ENCODE measurements at regions not wholly inside any gene's neighbourhood (a gene's known extent, or its start where the extent isn't known, plus 50 kb on each side); places are given as distances from the start of the nearest gene placed in this dataset.

- no peaks in the 10 kb centered on the region for H3K9me3 ChIP-seq (ENCODE audit: control insufficient read depth, low read length, poor library complexity, severe bottlenecking)
- Mint-ChIP-seq H3K4me1 (no peaks in the 10 kb centered on the region), H3K4me3 (no peak overlapping the region), H3K27ac (no peak overlapping the region), H3K27me3 (no peaks in the 10 kb centered on the region), H3K36me3 (ENCODE audit: low read depth) (no peaks in the 10 kb centered on the region)
- DNase-seq, result no peak
- no peak for ATAC-seq
These were observed 574.7 kb upstream of the ADGRL2 start for GRCh38 chr1:81225789-81226602.

GRCh38 chr1:81224222-81224621 is 576.5 kb upstream of the ADGRL2 start:
- Mint-ChIP-seq H3K4me3 (no peak overlapping the region), H3K36me3 (ENCODE audit: low read depth) (no peaks in the 10 kb centered on the region), H3K4me1 (no peaks in the 10 kb centered on the region), H3K27me3 (no peaks in the 10 kb centered on the region), H3K27ac (no peak overlapping the region)
- DNase-seq, result no peak
- H3K9me3 ChIP-seq (ENCODE audit: control insufficient read depth, low read length, poor library complexity, severe bottlenecking), result no peaks in the 10 kb centered on the region
- no peak for ATAC-seq

GRCh38 chr1:81221564-81221963 is 579.2 kb upstream of the ADGRL2 start:
- no peaks in the 10 kb centered on the region for H3K9me3 ChIP-seq (ENCODE audit: control insufficient read depth, low read length, poor library complexity, severe bottlenecking)
- Mint-ChIP-seq H3K27ac (no peak overlapping the region), H3K36me3 (ENCODE audit: low read depth) (no peaks in the 10 kb centered on the region), H3K27me3 (no peaks in the 10 kb centered on the region), H3K4me1 (no peaks in the 10 kb centered on the region), H3K4me3 (no peak overlapping the region)
- no peak for DNase-seq
- ATAC-seq, result no peak

- Mint-ChIP-seq H3K36me3 (ENCODE audit: low read depth) (no peaks in the 10 kb centered on the region), H3K27ac (no peak overlapping the region), H3K27me3 (no peaks in the 10 kb centered on the region), H3K4me3 (no peak overlapping the region), H3K4me1 (no peaks in the 10 kb centered on the region)
- H3K9me3 ChIP-seq (ENCODE audit: control insufficient read depth, low read length, poor library complexity, severe bottlenecking), result no peaks in the 10 kb centered on the region
- DNase-seq (no peak), ATAC-seq (no peak)
These were observed 580.1 kb upstream of the ADGRL2 start for GRCh38 chr1:81220614-81221071.

GRCh38 chr1:81217058-81217457 is 583.7 kb upstream of the ADGRL2 start:
- ATAC-seq (no peak), DNase-seq (no peak)
- Mint-ChIP-seq H3K4me1 (no peaks in the 10 kb centered on the region), H3K27ac (no peak overlapping the region), H3K27me3 (no peaks in the 10 kb centered on the region), H3K4me3 (no peak overlapping the region), H3K36me3 (ENCODE audit: low read depth) (no peaks in the 10 kb centered on the region)
- no peaks in the 10 kb centered on the region for H3K9me3 ChIP-seq (ENCODE audit: control insufficient read depth, low read length, poor library complexity, severe bottlenecking)

- Mint-ChIP-seq H3K4me3 (no peak overlapping the region), H3K36me3 (ENCODE audit: low read depth) (no peaks in the 10 kb centered on the region), H3K27ac (no peak overlapping the region), H3K27me3 (no peaks in the 10 kb centered on the region), H3K4me1 (no peaks in the 10 kb centered on the region)
- no peak for DNase-seq
- ATAC-seq, result no peak
- H3K9me3 ChIP-seq (ENCODE audit: control insufficient read depth, low read length, poor library complexity, severe bottlenecking), result no peaks in the 10 kb centered on the region
These were observed 587.5 kb upstream of the ADGRL2 start for GRCh38 chr1:81213279-81213678.

GRCh38 chr1:81209461-81209860 is 591.3 kb upstream of the ADGRL2 start:
- DNase-seq (no peak), ATAC-seq (no peak)
- Mint-ChIP-seq H3K27me3 (no peaks in the 10 kb centered on the region), H3K4me3 (no peak overlapping the region), H3K27ac (no peak overlapping the region), H3K36me3 (ENCODE audit: low read depth) (no peaks in the 10 kb centered on the region), H3K4me1 (no peaks in the 10 kb centered on the region)
- H3K9me3 ChIP-seq (ENCODE audit: control insufficient read depth, low read length, poor library complexity, severe bottlenecking), result no peaks in the 10 kb centered on the region

- H3K27me3 Mint-ChIP-seq, result no peaks in the 10 kb centered on the region
- no peak overlapping the region for H3K4me3 Mint-ChIP-seq
- DNase-seq, result no peak
- H3K4me1 Mint-ChIP-seq, result no peaks in the 10 kb centered on the region
- no peaks in the 10 kb centered on the region for H3K36me3 Mint-ChIP-seq (ENCODE audit: low read depth)
- H3K27ac Mint-ChIP-seq, result no peak overlapping the region
- ATAC-seq, result no peak
- no peaks in the 10 kb centered on the region for H3K9me3 ChIP-seq (ENCODE audit: control insufficient read depth, low read length, poor library complexity, severe bottlenecking)
These were observed 592.3 kb upstream of the ADGRL2 start for GRCh38 chr1:81208441-81208840.

- ATAC-seq (no peak), DNase-seq (no peak)
- H3K36me3 Mint-ChIP-seq (ENCODE audit: low read depth), result no peaks in the 10 kb centered on the region
- no peak overlapping the region for H3K27ac Mint-ChIP-seq
- H3K4me1 Mint-ChIP-seq, result no peaks in the 10 kb centered on the region
- H3K27me3 Mint-ChIP-seq, result no peaks in the 10 kb centered on the region
- H3K4me3 Mint-ChIP-seq, result no peak overlapping the region
- H3K9me3 ChIP-seq (ENCODE audit: control insufficient read depth, low read length, poor library complexity, severe bottlenecking), result no peaks in the 10 kb centered on the region
These were observed 594.8 kb upstream of the ADGRL2 start for GRCh38 chr1:81205956-81206355.

GRCh38 chr1:81201779-81202178 is 599.0 kb upstream of the ADGRL2 start:
- Mint-ChIP-seq H3K36me3 (ENCODE audit: low read depth) (no peaks in the 10 kb centered on the region), H3K27ac (no peak overlapping the region), H3K4me1 (no peaks in the 10 kb centered on the region), H3K4me3 (no peak overlapping the region), H3K27me3 (no peaks in the 10 kb centered on the region)
- no peak for DNase-seq
- no peak for ATAC-seq
- H3K9me3 ChIP-seq (ENCODE audit: control insufficient read depth, low read length, poor library complexity, severe bottlenecking), result no peaks in the 10 kb centered on the region

GRCh38 chr1:81197591-81197990 is 603.1 kb upstream of the ADGRL2 start:
- Mint-ChIP-seq H3K27me3 (no peaks in the 10 kb centered on the region), H3K4me3 (no peak overlapping the region), H3K36me3 (ENCODE audit: low read depth) (no peaks in the 10 kb centered on the region), H3K4me1 (no peaks in the 10 kb centered on the region), H3K27ac (no peak overlapping the region)
- DNase-seq (no peak), ATAC-seq (no peak)
- H3K9me3 ChIP-seq (ENCODE audit: control insufficient read depth, low read length, poor library complexity, severe bottlenecking), result no peaks in the 10 kb centered on the region

GRCh38 chr1:81192647-81193642 is 607.8 kb upstream of the ADGRL2 start:
- ATAC-seq (no peak), DNase-seq (no peak)
- Mint-ChIP-seq H3K4me1 (no peaks in the 10 kb centered on the region), H3K36me3 (ENCODE audit: low read depth) (no peaks in the 10 kb centered on the region), H3K27ac (no peak overlapping the region), H3K4me3 (no peak overlapping the region), H3K27me3 (no peaks in the 10 kb centered on the region)
- H3K9me3 ChIP-seq (ENCODE audit: control insufficient read depth, low read length, poor library complexity, severe bottlenecking), result no peaks in the 10 kb centered on the region

- H3K4me3 Mint-ChIP-seq, result no peak overlapping the region
- no peak for ATAC-seq
- no peaks in the 10 kb centered on the region for H3K27me3 Mint-ChIP-seq
- DNase-seq, result no peak
- no peaks in the 10 kb centered on the region for H3K9me3 ChIP-seq (ENCODE audit: control insufficient read depth, low read length, poor library complexity, severe bottlenecking)
- no peak overlapping the region for H3K27ac Mint-ChIP-seq
- H3K36me3 Mint-ChIP-seq (ENCODE audit: low read depth), result no peaks in the 10 kb centered on the region
- H3K4me1 Mint-ChIP-seq, result no peaks in the 10 kb centered on the region
These were observed 610.7 kb upstream of the ADGRL2 start for GRCh38 chr1:81190003-81190402.
